ENCODE measurements at regions not wholly inside any gene's neighbourhood (a gene's known extent, or its start where the extent isn't known, plus 50 kb on each side); places are given as distances from the start of the nearest gene placed in this dataset.

DNA sequence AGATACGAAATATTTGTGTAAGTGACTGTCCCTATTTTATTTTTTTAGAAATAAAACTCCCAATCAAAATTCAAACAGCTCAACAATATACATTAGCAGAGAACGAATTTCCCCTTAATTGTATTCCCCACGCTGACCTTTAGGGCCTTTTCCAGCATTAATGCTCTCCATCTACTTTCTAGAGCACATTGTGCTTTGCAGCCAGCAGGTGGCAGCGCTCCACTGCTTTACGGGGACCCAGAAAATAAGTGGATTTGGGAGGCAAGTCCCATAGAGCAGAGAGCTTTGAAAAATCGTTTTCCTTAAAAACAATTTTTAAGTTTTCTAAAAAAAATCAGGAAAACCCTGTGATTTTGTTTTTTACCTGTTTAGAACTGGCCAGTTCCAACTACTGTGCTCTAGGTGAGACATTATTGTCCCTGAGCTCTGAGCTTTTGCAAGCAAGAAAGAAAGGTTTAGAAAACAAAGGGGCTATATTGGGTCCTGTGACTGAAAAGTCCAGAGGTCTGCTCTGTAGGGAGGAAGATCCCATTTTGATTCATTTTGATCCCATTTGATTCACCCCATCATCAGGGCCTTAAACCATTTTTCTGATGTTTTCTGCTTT, 144.4 kb upstream of the ZNF644 start:
- no peak for TF ChIP-seq TEAD4 (IDR thresholded peaks at IDR 0.05)
- TF ChIP-seq CEBPB (IDR thresholded peaks at IDR 0.05) = no peak
- TF ChIP-seq, protein P1, sequence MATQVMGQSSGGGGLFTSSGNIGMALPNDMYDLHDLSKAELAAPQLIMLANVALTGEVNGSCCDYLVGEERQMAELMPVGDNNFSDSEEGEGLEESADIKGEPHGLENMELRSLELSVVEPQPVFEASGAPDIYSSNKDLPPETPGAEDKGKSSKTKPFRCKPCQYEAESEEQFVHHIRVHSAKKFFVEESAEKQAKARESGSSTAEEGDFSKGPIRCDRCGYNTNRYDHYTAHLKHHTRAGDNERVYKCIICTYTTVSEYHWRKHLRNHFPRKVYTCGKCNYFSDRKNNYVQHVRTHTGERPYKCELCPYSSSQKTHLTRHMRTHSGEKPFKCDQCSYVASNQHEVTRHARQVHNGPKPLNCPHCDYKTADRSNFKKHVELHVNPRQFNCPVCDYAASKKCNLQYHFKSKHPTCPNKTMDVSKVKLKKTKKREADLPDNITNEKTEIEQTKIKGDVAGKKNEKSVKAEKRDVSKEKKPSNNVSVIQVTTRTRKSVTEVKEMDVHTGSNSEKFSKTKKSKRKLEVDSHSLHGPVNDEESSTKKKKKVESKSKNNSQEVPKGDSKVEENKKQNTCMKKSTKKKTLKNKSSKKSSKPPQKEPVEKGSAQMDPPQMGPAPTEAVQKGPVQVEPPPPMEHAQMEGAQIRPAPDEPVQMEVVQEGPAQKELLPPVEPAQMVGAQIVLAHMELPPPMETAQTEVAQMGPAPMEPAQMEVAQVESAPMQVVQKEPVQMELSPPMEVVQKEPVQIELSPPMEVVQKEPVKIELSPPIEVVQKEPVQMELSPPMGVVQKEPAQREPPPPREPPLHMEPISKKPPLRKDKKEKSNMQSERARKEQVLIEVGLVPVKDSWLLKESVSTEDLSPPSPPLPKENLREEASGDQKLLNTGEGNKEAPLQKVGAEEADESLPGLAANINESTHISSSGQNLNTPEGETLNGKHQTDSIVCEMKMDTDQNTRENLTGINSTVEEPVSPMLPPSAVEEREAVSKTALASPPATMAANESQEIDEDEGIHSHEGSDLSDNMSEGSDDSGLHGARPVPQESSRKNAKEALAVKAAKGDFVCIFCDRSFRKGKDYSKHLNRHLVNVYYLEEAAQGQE (IDR thresholded peaks at IDR 0.05; ENCODE audit: low read depth) = no peak
- TF ChIP-seq, protein P2, sequence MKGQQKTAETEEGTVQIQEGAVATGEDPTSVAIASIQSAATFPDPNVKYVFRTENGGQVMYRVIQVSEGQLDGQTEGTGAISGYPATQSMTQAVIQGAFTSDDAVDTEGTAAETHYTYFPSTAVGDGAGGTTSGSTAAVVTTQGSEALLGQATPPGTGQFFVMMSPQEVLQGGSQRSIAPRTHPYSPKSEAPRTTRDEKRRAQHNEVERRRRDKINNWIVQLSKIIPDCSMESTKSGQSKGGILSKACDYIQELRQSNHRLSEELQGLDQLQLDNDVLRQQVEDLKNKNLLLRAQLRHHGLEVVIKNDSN (IDR thresholded peaks at IDR 0.05) = no peak
- TF ChIP-seq EP300 (IDR thresholded peaks at IDR 0.05; ENCODE audit: borderline replicate concordance) = no peak
- TF ChIP-seq, protein P3, sequence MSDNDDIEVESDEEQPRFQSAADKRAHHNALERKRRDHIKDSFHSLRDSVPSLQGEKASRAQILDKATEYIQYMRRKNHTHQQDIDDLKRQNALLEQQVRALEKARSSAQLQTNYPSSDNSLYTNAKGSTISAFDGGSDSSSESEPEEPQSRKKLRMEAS (IDR thresholded peaks at IDR 0.05) = no peak
- no peak for TF ChIP-seq TAF1 (IDR thresholded peaks at IDR 0.05; ENCODE audit: low read depth)
- no peak for TF ChIP-seq EGR1 (IDR thresholded peaks at IDR 0.05)
- no peak for TF ChIP-seq CREB1 (IDR thresholded peaks at IDR 0.05; ENCODE audit: low read depth)
- TF ChIP-seq RAD21 (IDR thresholded peaks at IDR 0.05; ENCODE audit: low read depth) = peak; percentile 89
- no peak for TF ChIP-seq YY1 (IDR thresholded peaks at IDR 0.05; ENCODE audit: low read depth)
- TF ChIP-seq FOXM1 (IDR thresholded peaks at IDR 0.05; ENCODE audit: borderline replicate concordance, low read depth) = no peak

All from Ishikawa (cell line).